ENCODE measurements at regions not wholly inside any gene's neighbourhood (a gene's known extent, or its start where the extent isn't known, plus 50 kb on each side); places are given as distances from the start of the nearest gene placed in this dataset.
"Not testable (repeated sequence)": the region's sequence is repeated elsewhere in the genome, so short reads cannot be mapped to it uniquely, and the experiment has no call there.

DNA sequence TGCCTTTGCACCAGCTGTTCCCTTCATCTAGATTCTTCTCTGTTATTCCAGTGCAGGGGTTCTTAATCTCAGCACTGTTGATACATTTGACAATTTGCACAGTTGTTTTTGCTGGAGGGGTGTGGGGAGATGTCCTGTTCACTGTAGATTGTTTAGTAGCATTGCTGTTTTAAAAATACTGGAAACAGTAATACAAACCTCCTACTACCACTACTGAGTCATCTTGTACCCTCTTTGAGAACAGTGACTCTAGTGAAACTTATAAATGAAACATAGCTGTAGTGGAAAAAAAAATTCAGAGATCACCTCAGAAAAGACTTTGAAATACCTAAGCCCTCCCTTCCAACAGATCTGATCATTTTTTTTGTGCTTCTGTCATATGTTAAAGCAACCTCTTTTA lies 154.8 kb upstream of the TMEM196 start:
- Histone ChIP-seq H3K9me3 (ENCODE audit: control insufficient read depth, low read length) (no peaks in the 10 kb centered on the region), H3K4me1 (ENCODE audit: control insufficient read depth, insufficient read depth, low read length) (no peaks in the 10 kb centered on the region), H3K27ac (ENCODE audit: insufficient read depth, low read depth, low read length, poor library complexity, severe bottlenecking) (no peak overlapping the region), H3K4me3 (ENCODE audit: insufficient read depth, low read depth, low read length) (no peak overlapping the region), H3K27me3 (ENCODE audit: control insufficient read depth, insufficient read depth, low read length, poor library complexity, severe bottlenecking) (no peaks in the 10 kb centered on the region), H3K36me3 (ENCODE audit: control insufficient read depth, insufficient read depth, low read length) (no peaks in the 10 kb centered on the region)

DNA sequence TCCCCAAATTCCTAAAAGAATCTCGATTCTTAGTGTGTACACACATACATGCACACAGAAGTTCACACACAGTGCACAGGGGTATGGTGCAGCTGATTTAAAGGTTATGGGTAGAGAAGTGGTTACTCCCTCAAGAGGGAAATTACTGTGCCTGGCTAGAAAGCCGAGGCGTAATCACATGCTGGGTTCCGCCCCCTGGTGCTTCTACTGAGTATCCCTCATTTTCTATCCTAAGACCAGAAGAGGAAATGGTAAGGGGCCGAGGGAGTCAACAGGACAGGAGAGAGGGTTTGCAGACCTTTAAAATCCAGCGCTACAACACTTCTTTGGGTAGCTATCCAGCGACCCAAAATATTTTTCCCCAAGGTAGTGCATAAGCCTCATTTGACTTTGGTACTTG lies 147.3 kb upstream of the TMEM196 start:
- Histone ChIP-seq H3K4me1 (ENCODE audit: control insufficient read depth, insufficient read depth, low read length) (no peaks in the 10 kb centered on the region), H3K9me3 (ENCODE audit: control insufficient read depth, low read length) (no peaks in the 10 kb centered on the region)
- WGBS, 2 experiments = 91 to 95% methylated on average over 7 of the region's 7 CpGs

DNA sequence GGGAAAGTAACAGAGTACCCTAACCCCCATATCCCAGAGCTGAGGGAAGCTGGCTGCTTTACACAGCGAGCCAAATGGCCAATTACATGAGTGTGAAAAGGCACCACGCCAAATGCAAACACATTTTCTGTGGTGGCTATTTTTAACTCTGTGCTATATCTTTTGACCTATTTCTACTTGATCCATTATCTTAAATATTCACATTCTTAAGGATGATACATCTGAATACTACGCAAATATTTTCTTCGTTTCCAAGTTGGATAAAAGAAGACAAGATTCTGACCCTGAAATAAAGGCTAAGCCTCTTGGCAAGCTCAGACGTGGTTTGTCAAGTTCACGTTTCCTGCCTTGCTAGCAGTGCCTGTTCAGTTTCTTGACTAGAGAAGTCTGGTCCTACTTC lies 146.7 kb upstream of the TMEM196 start:
- H3K27ac ChIP-seq (ENCODE audit: insufficient read depth, low read depth, low read length, poor library complexity, severe bottlenecking) = no peak overlapping the region
- no peak overlapping the region for H3K4me3 ChIP-seq (ENCODE audit: insufficient read depth, low read depth, low read length)
- no peaks in the 10 kb centered on the region for H3K36me3 ChIP-seq (ENCODE audit: control insufficient read depth, insufficient read depth, low read length)
- H3K4me1 ChIP-seq (ENCODE audit: control insufficient read depth, insufficient read depth, low read length) = no peaks in the 10 kb centered on the region
- no peaks in the 10 kb centered on the region for H3K27me3 ChIP-seq (ENCODE audit: control insufficient read depth, insufficient read depth, low read length, poor library complexity, severe bottlenecking)
- WGBS, 2 experiments = 93 to 95% methylated on average over 6 of the region's 6 CpGs
- H3K9me3 ChIP-seq (ENCODE audit: control insufficient read depth, low read length) = no peaks in the 10 kb centered on the region

More for the DNA sequence above, 147.3 kb upstream of the TMEM196 start:
- Histone ChIP-seq H3K27me3 (ENCODE audit: control insufficient read depth, insufficient read depth, low read length, poor library complexity, severe bottlenecking) (no peaks in the 10 kb centered on the region), H3K4me3 (ENCODE audit: insufficient read depth, low read depth, low read length) (no peak overlapping the region), H3K27ac (ENCODE audit: insufficient read depth, low read depth, low read length, poor library complexity, severe bottlenecking) (no peak overlapping the region), H3K36me3 (ENCODE audit: control insufficient read depth, insufficient read depth, low read length) (no peaks in the 10 kb centered on the region)

DNA sequence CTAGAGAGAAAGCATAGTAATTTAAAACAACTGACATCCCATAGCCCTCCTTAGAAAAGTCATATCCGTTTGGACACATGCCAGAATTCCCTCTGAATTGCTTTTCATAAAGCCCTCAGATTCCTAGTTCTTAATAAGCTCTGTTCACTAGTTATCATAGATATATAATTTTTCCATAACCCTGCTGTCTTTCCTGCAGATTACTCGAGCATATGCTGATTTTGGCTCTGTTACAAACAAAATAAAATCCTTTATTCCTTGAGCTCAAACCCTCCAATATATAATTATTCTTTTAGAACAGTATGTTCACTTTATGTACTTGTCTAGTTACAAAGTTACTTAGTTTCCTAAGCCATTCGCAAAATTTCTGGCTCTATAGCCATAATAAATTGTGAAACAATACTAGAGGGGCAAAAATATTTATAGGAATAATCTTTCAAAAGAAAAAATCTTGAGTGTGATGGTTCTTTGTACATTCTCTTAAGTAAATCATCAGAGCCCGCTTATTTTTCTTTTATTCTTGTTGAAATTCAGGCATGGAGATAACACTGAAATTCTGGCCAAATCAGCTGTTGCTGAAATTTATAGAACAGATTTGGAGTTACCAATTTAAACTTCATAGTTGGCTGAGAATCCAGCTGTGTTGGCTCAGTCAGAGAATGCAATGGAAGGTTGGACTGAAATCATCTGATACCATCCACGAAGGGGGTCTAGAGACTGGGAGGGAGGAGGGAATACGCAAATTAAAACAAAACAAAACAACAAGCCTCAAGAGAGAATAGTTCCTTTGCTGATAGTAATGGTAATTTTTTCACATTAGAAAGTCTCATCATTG lies 146.1 kb upstream of the TMEM196 start:
- H3K4me3 ChIP-seq (ENCODE audit: insufficient read depth, low read depth, low read length) = no peak overlapping the region
- no peaks in the 10 kb centered on the region for H3K4me1 ChIP-seq (ENCODE audit: control insufficient read depth, insufficient read depth, low read length)
- H3K27ac ChIP-seq (ENCODE audit: insufficient read depth, low read depth, low read length, poor library complexity, severe bottlenecking) = no peak overlapping the region
- no peaks in the 10 kb centered on the region for H3K9me3 ChIP-seq (ENCODE audit: control insufficient read depth, low read length)
- H3K27me3 ChIP-seq (ENCODE audit: control insufficient read depth, insufficient read depth, low read length, poor library complexity, severe bottlenecking) = no peaks in the 10 kb centered on the region
- no peaks in the 10 kb centered on the region for H3K36me3 ChIP-seq (ENCODE audit: control insufficient read depth, insufficient read depth, low read length)
- WGBS, 2 experiments = 79 to 90% methylated on average over 3 to 5 of the region's 6 CpGs

DNA sequence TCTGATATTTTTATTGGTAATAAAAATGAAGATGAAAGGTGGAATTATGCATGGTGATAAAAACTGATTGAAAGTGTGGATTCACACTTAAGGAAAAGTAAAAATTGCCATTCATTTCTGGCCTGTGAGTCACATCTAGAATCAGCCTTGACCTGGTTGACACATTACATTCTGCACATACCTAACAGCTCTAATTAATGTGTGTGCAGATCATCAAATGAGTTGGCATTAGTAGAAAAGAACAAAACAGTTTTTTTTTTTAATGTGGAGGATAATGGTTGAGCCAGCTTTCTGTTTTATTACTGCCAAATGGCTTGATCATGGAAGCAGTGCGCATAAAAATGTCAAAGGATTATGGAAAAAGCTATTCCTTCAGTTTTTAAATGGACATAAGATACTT lies 142.6 kb upstream of the TMEM196 start:
- Histone ChIP-seq H3K4me3 (ENCODE audit: insufficient read depth, low read depth, low read length) (no peak overlapping the region), H3K9me3 (ENCODE audit: control insufficient read depth, low read length) (no peaks in the 10 kb centered on the region), H3K27ac (ENCODE audit: insufficient read depth, low read depth, low read length, poor library complexity, severe bottlenecking) (no peak overlapping the region), H3K36me3 (ENCODE audit: control insufficient read depth, insufficient read depth, low read length) (no peaks in the 10 kb centered on the region), H3K27me3 (ENCODE audit: control insufficient read depth, insufficient read depth, low read length, poor library complexity, severe bottlenecking) (no peaks in the 10 kb centered on the region), H3K4me1 (ENCODE audit: control insufficient read depth, insufficient read depth, low read length) (no peaks in the 10 kb centered on the region)
- 94 to 100% methylated on average over 1 of the region's 1 CpG for WGBS, 2 experiments

DNA sequence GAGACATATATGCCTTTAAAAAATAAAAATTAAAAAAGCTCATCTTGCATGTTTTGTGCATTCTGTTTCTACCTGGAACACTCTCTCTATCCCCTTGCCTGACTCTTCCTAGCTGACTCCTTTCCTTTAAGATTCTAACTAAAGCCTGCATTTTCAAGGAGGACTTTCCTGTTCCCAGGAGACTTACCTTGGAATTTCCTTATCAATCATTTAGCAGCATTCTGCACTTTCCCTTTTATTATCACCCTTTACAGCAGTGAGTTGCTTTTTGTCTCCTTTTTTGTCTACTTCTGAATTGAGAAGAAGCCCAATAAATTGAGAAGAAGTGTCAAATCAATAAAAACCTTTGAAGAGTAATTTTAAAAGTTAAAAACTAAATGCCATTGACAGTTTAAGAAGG lies 142.2 kb upstream of the TMEM196 start:
- no peaks in the 10 kb centered on the region for H3K9me3 ChIP-seq (ENCODE audit: control insufficient read depth, low read length)
- no peak overlapping the region for H3K4me3 ChIP-seq (ENCODE audit: insufficient read depth, low read depth, low read length)
- no peaks in the 10 kb centered on the region for H3K36me3 ChIP-seq (ENCODE audit: control insufficient read depth, insufficient read depth, low read length)
- H3K27ac ChIP-seq (ENCODE audit: insufficient read depth, low read depth, low read length, poor library complexity, severe bottlenecking) = no peak overlapping the region
- no peaks in the 10 kb centered on the region for H3K4me1 ChIP-seq (ENCODE audit: control insufficient read depth, insufficient read depth, low read length)
- no peaks in the 10 kb centered on the region for H3K27me3 ChIP-seq (ENCODE audit: control insufficient read depth, insufficient read depth, low read length, poor library complexity, severe bottlenecking)

DNA sequence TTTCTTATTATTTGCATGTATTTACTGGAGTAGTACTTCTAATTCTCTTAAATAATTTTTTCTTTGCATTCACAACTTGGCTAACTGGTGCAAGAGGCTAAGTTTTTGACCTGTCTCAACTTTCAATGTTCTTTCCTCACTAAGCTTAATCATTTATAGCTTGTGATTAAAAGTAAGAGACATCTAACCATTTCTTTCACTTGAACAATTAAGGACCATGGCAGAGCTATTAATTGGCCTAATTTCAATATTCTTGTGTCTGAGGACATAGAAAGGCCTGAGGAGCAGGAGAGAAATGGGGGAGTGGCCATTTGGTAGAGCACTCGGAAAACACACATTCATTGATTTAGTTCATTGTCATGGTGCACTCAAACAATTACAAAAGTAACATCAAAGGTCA lies 141.4 kb upstream of the TMEM196 start:
- Histone ChIP-seq H3K9me3 (ENCODE audit: control insufficient read depth, low read length) (no peaks in the 10 kb centered on the region), H3K36me3 (ENCODE audit: control insufficient read depth, insufficient read depth, low read length) (no peaks in the 10 kb centered on the region), H3K4me3 (ENCODE audit: insufficient read depth, low read depth, low read length) (no peak overlapping the region), H3K4me1 (ENCODE audit: control insufficient read depth, insufficient read depth, low read length) (no peaks in the 10 kb centered on the region), H3K27me3 (ENCODE audit: control insufficient read depth, insufficient read depth, low read length, poor library complexity, severe bottlenecking) (no peaks in the 10 kb centered on the region), H3K27ac (ENCODE audit: insufficient read depth, low read depth, low read length, poor library complexity, severe bottlenecking) (no peak overlapping the region)
- 100% methylated on average over 1 of the region's 1 CpG for WGBS, 2 experiments

DNA sequence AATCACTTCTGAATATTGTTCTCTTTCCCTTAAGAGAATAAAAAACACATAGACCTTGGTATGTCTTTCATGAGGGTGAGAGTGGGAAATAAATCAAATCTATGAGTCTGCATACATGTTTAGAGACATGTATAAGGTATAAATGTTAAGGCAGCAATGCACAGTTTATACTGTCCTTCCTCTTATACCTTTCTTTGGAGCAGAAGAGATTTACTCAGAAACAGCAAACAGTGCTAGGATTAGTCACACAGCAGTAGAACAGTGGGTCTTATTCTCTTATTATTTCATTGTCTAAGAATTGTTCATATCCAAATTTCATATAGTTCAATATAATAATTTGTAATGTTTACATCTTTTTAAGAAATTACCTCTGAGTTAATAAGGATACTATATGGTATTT lies 126.7 kb upstream of the TMEM196 start:
- H3K4me3 ChIP-seq (ENCODE audit: insufficient read depth, low read depth, low read length) = no peak overlapping the region
- H3K4me1 ChIP-seq (ENCODE audit: control insufficient read depth, insufficient read depth, low read length) = no peaks in the 10 kb centered on the region
- H3K9me3 ChIP-seq (ENCODE audit: control insufficient read depth, low read length) = no peaks in the 10 kb centered on the region
- no peaks in the 10 kb centered on the region for H3K27me3 ChIP-seq (ENCODE audit: control insufficient read depth, insufficient read depth, low read length, poor library complexity, severe bottlenecking)
- H3K27ac ChIP-seq (ENCODE audit: insufficient read depth, low read depth, low read length, poor library complexity, severe bottlenecking) = no peak overlapping the region
- no peaks in the 10 kb centered on the region for H3K36me3 ChIP-seq (ENCODE audit: control insufficient read depth, insufficient read depth, low read length)

DNA sequence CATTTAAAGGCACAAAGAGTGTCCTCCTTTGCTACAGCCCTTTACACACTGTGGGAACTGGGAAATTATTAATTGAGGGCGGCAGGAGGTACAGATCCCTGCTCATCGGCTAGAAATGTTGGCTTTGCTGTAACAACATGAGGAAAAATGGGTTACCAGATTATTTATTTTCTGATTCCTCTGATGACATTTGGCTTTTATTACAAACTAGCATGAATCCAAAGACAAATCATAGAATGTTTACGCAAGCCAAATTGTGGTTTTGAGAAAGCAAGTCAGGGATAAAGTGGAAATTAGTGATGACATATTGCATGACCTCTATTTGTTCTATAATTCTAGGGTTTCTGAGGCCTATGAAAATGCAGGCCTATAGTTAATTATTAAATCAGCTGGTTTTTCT lies 126.1 kb upstream of the TMEM196 start:
- Histone ChIP-seq H3K27me3 (ENCODE audit: control insufficient read depth, insufficient read depth, low read length, poor library complexity, severe bottlenecking) (no peaks in the 10 kb centered on the region), H3K27ac (ENCODE audit: insufficient read depth, low read depth, low read length, poor library complexity, severe bottlenecking) (no peak overlapping the region), H3K9me3 (ENCODE audit: control insufficient read depth, low read length) (no peaks in the 10 kb centered on the region), H3K4me1 (ENCODE audit: control insufficient read depth, insufficient read depth, low read length) (no peaks in the 10 kb centered on the region), H3K36me3 (ENCODE audit: control insufficient read depth, insufficient read depth, low read length) (no peaks in the 10 kb centered on the region), H3K4me3 (ENCODE audit: insufficient read depth, low read depth, low read length) (no peak overlapping the region)
- 98 to 100% methylated on average over 3 of the region's 3 CpGs for WGBS, 2 experiments

DNA sequence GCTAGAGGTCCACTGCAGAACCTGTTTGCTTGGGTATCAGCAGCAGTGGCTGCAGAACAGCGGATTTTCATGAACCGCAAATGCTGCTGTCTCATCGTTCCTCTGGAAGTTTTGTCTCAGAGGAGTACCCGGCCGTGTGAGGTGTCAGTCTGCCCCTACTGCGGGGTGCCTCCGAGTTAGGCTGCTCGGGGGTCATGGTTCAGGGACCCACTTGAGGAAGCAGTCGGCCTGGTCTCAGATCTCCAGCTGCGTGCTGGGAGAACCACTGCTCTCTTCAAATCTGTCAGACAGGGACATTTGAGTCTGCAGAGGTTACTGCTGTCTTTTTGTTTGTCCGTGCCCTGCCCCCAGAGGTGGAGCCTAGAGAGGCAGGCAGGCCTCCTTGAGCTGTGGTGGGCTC lies 109.5 kb upstream of the TMEM196 start:
- 93 to 97% methylated on average over 11 of the region's 11 CpGs for WGBS, 2 experiments

DNA sequence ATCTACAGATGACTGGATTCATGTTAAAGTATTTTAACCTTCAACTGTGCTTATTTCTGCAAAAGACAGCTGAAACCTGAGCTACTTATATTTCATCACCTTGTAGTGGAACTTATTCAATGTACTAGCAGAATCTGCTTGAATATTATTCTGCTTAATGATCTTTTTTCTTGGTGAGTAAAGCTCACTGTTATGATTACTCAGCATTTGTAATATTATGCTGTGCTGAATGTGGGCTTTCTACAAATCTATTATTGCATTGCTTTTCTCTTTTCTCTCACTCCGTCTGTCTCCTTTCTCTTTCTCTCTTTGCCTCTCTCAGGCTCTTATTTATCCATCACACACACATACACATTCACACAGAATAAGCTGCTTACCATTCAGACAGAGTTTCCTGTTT lies 98.7 kb upstream of the TMEM196 start:
- no peaks in the 10 kb centered on the region for H3K36me3 ChIP-seq (ENCODE audit: control insufficient read depth, insufficient read depth, low read length)
- H3K4me3 ChIP-seq (ENCODE audit: insufficient read depth, low read depth, low read length) = no peak overlapping the region
- no peaks in the 10 kb centered on the region for H3K4me1 ChIP-seq (ENCODE audit: control insufficient read depth, insufficient read depth, low read length)
- H3K27me3 ChIP-seq (ENCODE audit: control insufficient read depth, insufficient read depth, low read length, poor library complexity, severe bottlenecking) = no peaks in the 10 kb centered on the region
- 88 to 96% methylated on average over 1 of the region's 1 CpG for WGBS, 2 experiments
- H3K27ac ChIP-seq (ENCODE audit: insufficient read depth, low read depth, low read length, poor library complexity, severe bottlenecking) = no peak overlapping the region
- no peaks in the 10 kb centered on the region for H3K9me3 ChIP-seq (ENCODE audit: control insufficient read depth, low read length)

More for the DNA sequence above, 109.5 kb upstream of the TMEM196 start:
- not testable (repeated sequence) for H3K4me3 ChIP-seq (ENCODE audit: insufficient read depth, low read depth, low read length); H3K27me3 ChIP-seq (ENCODE audit: control insufficient read depth, insufficient read depth, low read length, poor library complexity, severe bottlenecking); H3K27ac ChIP-seq (ENCODE audit: insufficient read depth, low read depth, low read length, poor library complexity, severe bottlenecking); H3K4me1 ChIP-seq (ENCODE audit: control insufficient read depth, insufficient read depth, low read length); H3K9me3 ChIP-seq (ENCODE audit: control insufficient read depth, low read length); H3K36me3 ChIP-seq (ENCODE audit: control insufficient read depth, insufficient read depth, low read length)

All from ectodermal cell (in vitro differentiated cells).